K562 (cell line): ENCODE measurements at regions not wholly inside any gene's neighbourhood (a gene's known extent, or its start where the extent isn't known, plus 50 kb on each side); places are given as distances from the start of the nearest gene placed in this dataset.
A peak's percentile ranks its signal among the peaks of the same experiment; 100 is the strongest.

Experiments used
- ATAC-seq: fragments of 200-7000 bp; cut with Tn5 transposase; 3 replicates; pipeline ENCODE4 v1.9.1; 2020; ENCODE audit warnings: moderate library complexity
- BruUV-seq: library from RNA; stranded (reverse); fragments of 400-500 nt; replicated peaks from 2 replicates; lab custom pipeline; 2021; lab: Mats Ljungman, UMichigan
- CTCF ChIA-PET: fragments of 300-600 bp; formaldehyde crosslinking; extraction: SDS; loops from one replicate; lab custom pipeline; 2021; ENCODE audit warnings: low intra/inter-chr PET ratio; lab: Yijun Ruan, JAX
- POLR2A ChIA-PET: fragments of 300-600, 350-650 bp; sonication (Branson Sonifier 250); formaldehyde crosslinking; extraction: SDS; loops from one replicate; lab custom pipeline; 2021; ENCODE audit warnings: antibody characterized with exemption, inconsistent platforms; lab: Yijun Ruan, JAX
- DNase-seq, 4 experiments: peaks; one replicate each; pipeline versions ENCODE4 v3.0.0 to v3.0.0-alpha.2; 2011 to 2018; ENCODE audit warnings: low spot score in 3 of 4, mixed read lengths in 3 of 4; ENCODE audit errors: extremely low read depth in 1 of 4
- FAIRE-seq: peaks from 2 replicates; lab custom pipeline; 2011; peaks lifted over from hg19 to GRCh38; lab: Jason Lieb, UNC
- H2AFZ ChIP-seq: 2 replicates; pipeline ENCODE4 v1.6.0; 2011; ENCODE audit warnings: low read depth, low read length, control low read depth, inconsistent platforms
- H3K27ac ChIP-seq: fragments of 200-600 bp; 3 replicates; pipeline ENCODE4 v1.8.0; 2011; ENCODE audit warnings: low read depth, mild to moderate bottlenecking, control low read depth, inconsistent platforms, low read length, moderate library complexity, mixed read lengths; ENCODE audit errors: extremely low read depth
- H3K27me3 ChIP-seq, 2 experiments: fragments of 300-600 bp in 1 of 2; 2 replicates in 1 of 2; 3 replicates in 1 of 2; pipeline versions ENCODE4 v1.6.0 to v1.8.0; 2011; ENCODE audit warnings: inconsistent platforms in 2 of 2, low read length in 2 of 2, mild to moderate bottlenecking in 1 of 2, mixed read lengths in 1 of 2, moderate library complexity in 1 of 2; ENCODE audit not compliant: control insufficient read depth in 2 of 2, insufficient read depth in 2 of 2
- H3K36me3 ChIP-seq: fragments of 300-600 bp; 3 replicates; pipeline ENCODE4 v1.8.0; 2011; ENCODE audit warnings: mild to moderate bottlenecking, low read length, inconsistent platforms; ENCODE audit not compliant: control insufficient read depth, insufficient read depth
- H3K4me1 ChIP-seq, 2 experiments: fragments of 200-600 bp in 1 of 2; replicated peaks in 1 of 2; 2 replicates in 1 of 2; 3 replicates in 1 of 2; pipeline versions ENCODE4 v1.5.1 to v1.8.0; 2011; ENCODE audit warnings: inconsistent platforms in 2 of 2, low read length in 2 of 2, mild to moderate bottlenecking in 1 of 2, mixed read lengths in 1 of 2, moderate library complexity in 1 of 2; ENCODE audit not compliant: control insufficient read depth in 2 of 2, insufficient read depth in 2 of 2
- H3K4me2 ChIP-seq: 2 replicates; pipeline ENCODE4 v1.6.1; 2011; ENCODE audit warnings: low read length, control low read depth, inconsistent platforms, mixed read lengths; ENCODE audit not compliant: insufficient read depth
- H3K4me3 ChIP-seq: fragments of 200-600 bp; sonication (generic), shearing (Covaris generic); 2 replicates; pipeline ENCODE4 v1.5.1; 2016; ENCODE audit warnings: control low read depth, inconsistent platforms
- H3K79me2 ChIP-seq: fragments of 200-600 bp; 3 replicates; pipeline ENCODE4 v1.8.0; 2011; ENCODE audit warnings: low read length, inconsistent platforms; ENCODE audit not compliant: control insufficient read depth, insufficient read depth
- H3K9ac ChIP-seq, 2 experiments: 2 replicates each; pipeline versions ENCODE4 v1.6.0 to v1.6.1; 2011; ENCODE audit warnings: low read depth in 2 of 2, low read length in 2 of 2, control low read depth in 1 of 2, inconsistent platforms in 1 of 2, mild to moderate bottlenecking in 1 of 2, mixed read lengths in 1 of 2; ENCODE audit not compliant: insufficient read depth in 1 of 2
- H3K9me1 ChIP-seq: one replicate; pipeline ENCODE4 v1.6.0; 2011; ENCODE audit warnings: inconsistent platforms, mild to moderate bottlenecking, low read length, moderate library complexity; ENCODE audit not compliant: control insufficient read depth, insufficient read depth
- H3K9me3 ChIP-seq: replicated peaks from 2 replicates; pipeline ENCODE4 v1.5.1; 2011; ENCODE audit warnings: low read depth, low read length, inconsistent platforms; ENCODE audit not compliant: control insufficient read depth, insufficient read depth
- H4K20me1 ChIP-seq: replicated peaks from 2 replicates; pipeline ENCODE4 v1.6.1; 2011; ENCODE audit warnings: low read length, inconsistent platforms, mixed read lengths; ENCODE audit not compliant: control insufficient read depth, insufficient read depth
- ARHGAP35 ChIP-seq: fragments of 450-650 bp; IDR thresholded peaks from 2 replicates; pipeline ENCODE4 v1.6.1; 2018; ENCODE audit not compliant: partially characterized antibody
- C11orf30 ChIP-seq: fragments of 450-650 bp; IDR thresholded peaks from 2 replicates; pipeline ENCODE4 v1.6.1; 2016; ENCODE audit warnings: low read depth, mild to moderate bottlenecking
- CBX1 ChIP-seq: sonication (generic); IDR thresholded peaks from 2 replicates; pipeline ENCODE4 v1.6.1; 2016; ENCODE audit warnings: antibody characterized with exemption, low read depth, mild to moderate bottlenecking
- E2F1 ChIP-seq: sonication (generic); formaldehyde crosslinking; IDR thresholded peaks from 2 replicates; pipeline ENCODE4 v1.8.1; 2023; ENCODE audit warnings: mild to moderate bottlenecking, missing genetic modification reagents, moderate library complexity
- ILK ChIP-seq: fragments of 450-650 bp; IDR thresholded peaks from 2 replicates; pipeline ENCODE4 v1.6.1; 2016; ENCODE audit warnings: missing genetic modification characterization, low read depth, mild to moderate bottlenecking, missing compliant biosample characterization, moderate library complexity, borderline replicate concordance
- MAFF ChIP-seq: IDR thresholded peaks from 2 replicates; pipeline ENCODE4 v1.6.1; 2012; ENCODE audit warnings: low read length, improper control_type of control experiment
- MAFK ChIP-seq: IDR thresholded peaks from 2 replicates; pipeline ENCODE4 v1.6.1; 2011; ENCODE audit warnings: low read length, improper control_type of control experiment
- NFRKB ChIP-seq: fragments of 450-650 bp; IDR thresholded peaks from 2 replicates; pipeline ENCODE4 v1.6.1; 2016; ENCODE audit warnings: low read depth
- RNF219 ChIP-seq: fragments of 250-450 bp; sonication (Bioruptor Pico); IDR thresholded peaks from 2 replicates; pipeline ENCODE4 v1.5.0; 2022; ENCODE audit warnings: mild to moderate bottlenecking
- ZKSCAN1 ChIP-seq: fragments of 150-350 bp; IDR thresholded peaks from 2 replicates; pipeline ENCODE4 v1.6.1; 2016; ENCODE audit warnings: low read depth, low read length
- ZNF316 ChIP-seq: fragments of 450-650 bp; IDR thresholded peaks from 2 replicates; pipeline ENCODE4 v1.6.1; 2016
- ZNF507 ChIP-seq: conservative IDR thresholded peaks from 2 replicates; pipeline ENCODE4 v1.6.1; 2017; ENCODE audit warnings: missing genetic modification characterization, missing compliant biosample characterization
- WGBS: fragments of 100-300 bp; shearing (Covaris generic); methylation state at CpG from one replicate; pipeline ENCODE4 v1.1.6; 2016; ENCODE audit warnings: low coverage, mixed read lengths; ENCODE audit not compliant: insufficient coverage; ENCODE audit errors: missing lambda C conversion rate; 5-methylcytosine and 5-hydroxymethylcytosine counted together
- in situ Hi-C: fragments of 300-500 bp; cut with MboI; formaldehyde crosslinking; loops from 4 replicates; pipeline ENCODE4 v1.15.0; 2018; ENCODE audit warnings: inconsistent platforms, mixed read lengths
- intact Hi-C: fragments of 100-400 bp; cut with micrococcal nuclease; formaldehyde crosslinking; loops from 2 replicates; pipeline ENCODE4 v1.14.2; 2022

GRCh38 chr4:18767921-18768320, 746.4 kb upstream of the LCORL start:
- H3K79me2 ChIP-seq: no peaks in the 10 kb centered on the region
- H3K9ac ChIP-seq: no peak overlapping the region
- ATAC-seq (no peak), DNase-seq (no peak), FAIRE-seq (no peak)
- no peaks in the 10 kb centered on the region for H3K9me1 ChIP-seq
- in situ Hi-C loops: no loop called here
- H3K4me1 ChIP-seq: no peaks in the 10 kb centered on the region
- ChIA-PET POLR2A (no interaction called here), CTCF (no interaction called here)
- no peak overlapping the region for H3K27ac ChIP-seq
- 0 out of 2 replicates have a peak, but pooled peaks cover 1% of the 10 kb centered on the region for H3K9me3 ChIP-seq
- H3K4me2 ChIP-seq: no peak overlapping the region
- H3K36me3 ChIP-seq: no peaks in the 10 kb centered on the region
- H4K20me1 ChIP-seq: no peaks in the 10 kb centered on the region
- no peak overlapping the region for H3K4me3 ChIP-seq
- intact Hi-C loops: no loop called here
- no TSS peak for BruUV-seq
- H3K27me3 ChIP-seq: no peaks in the 10 kb centered on the region
- 0% methylated on average over 2 of the region's 2 CpGs for WGBS
- TF ChIP-seq ZNF507 (tag) (no peak), RNF219 (CRISPR knock-in tag) (no peak), C11orf30 (no peak), ZNF316 (0 out of 2 replicates have a peak, but pooled peaks have one; percentile 3), ARHGAP35 (no peak), ZKSCAN1 (no peak), MAFK (0 out of 2 replicates have a peak, but pooled peaks have one; percentile 6), MAFF (0 out of 2 replicates have a peak, but pooled peaks have one; percentile 14), E2F1 (CRISPR knock-in tag) (no peak), ILK (tag) (no peak), CBX1 (no peak), NFRKB (no peak)
- no peak overlapping the region for H2AFZ ChIP-seq
